ENCODE measurements at regions not wholly inside any gene's neighbourhood (a gene's known extent, or its start where the extent isn't known, plus 50 kb on each side); places are given as distances from the start of the nearest gene placed in this dataset.

- H3K27me3 Mint-ChIP-seq (ENCODE audit: low read depth): peaks cover 3% of the 10 kb centered on the region
- no peak overlapping the region for H3K4ac ChIP-seq (ENCODE audit: low read depth, low read length)
- DNase-seq: no peak
- no peak overlapping the region for H2BK20ac ChIP-seq (ENCODE audit: low read depth, low read length, poor library complexity, severe bottlenecking)
- no peaks in the 10 kb centered on the region for H3K4me1 ChIP-seq (ENCODE audit: insufficient read depth, low read length)
- H3K4me3 Mint-ChIP-seq: no peak overlapping the region
- no peak overlapping the region for H2BK12ac ChIP-seq (ENCODE audit: insufficient read length, low read depth, low read length)
- no peaks in the 10 kb centered on the region for H3K4me1 Mint-ChIP-seq
- H3K9me3 Mint-ChIP-seq: peaks cover 75 to 80% of the 10 kb centered on the region in 2 experiments
- no peak overlapping the region for H2BK15ac ChIP-seq (ENCODE audit: low read depth, low read length)
- H3K9me3 ChIP-seq (ENCODE audit: control insufficient read depth, low read depth, low read length): no peaks in the 10 kb centered on the region
- no peak overlapping the region for H3K56ac ChIP-seq (ENCODE audit: insufficient read length, low read depth, low read length)
- no peak overlapping the region for H4K91ac ChIP-seq (ENCODE audit: insufficient read length, low read depth, low read length)
- no peak overlapping the region for H3T11ph ChIP-seq (ENCODE audit: low read length)
- H3K27ac ChIP-seq (ENCODE audit: insufficient read length, low read depth, low read length): no peak overlapping the region
- no peak overlapping the region for H3K4me2 ChIP-seq (ENCODE audit: insufficient read depth, insufficient read length, low read length)
- H3K23me2 ChIP-seq (ENCODE audit: insufficient read length, low read depth, low read length, poor library complexity, severe bottlenecking): no peaks in the 10 kb centered on the region
- no peak for TF ChIP-seq CTCF (conservative IDR thresholded peaks at IDR 0.05)
- no peak overlapping the region for H2AK5ac ChIP-seq (ENCODE audit: insufficient read length, low read length)
- H3K36me3 Mint-ChIP-seq (ENCODE audit: insufficient read depth in 1 of 3, low read depth in 3 of 3): no peaks in the 10 kb centered on the region; a peak in 4 of 7 replicates
- no peaks in the 10 kb centered on the region for H4K20me1 ChIP-seq (ENCODE audit: control insufficient read depth, insufficient read depth, insufficient read length)
- no peaks in the 10 kb centered on the region for H3K27me3 ChIP-seq (ENCODE audit: insufficient read depth, low read length)
- H3K9ac ChIP-seq (ENCODE audit: extremely low read depth, insufficient read length, low read length): no peak overlapping the region
- H3K27ac Mint-ChIP-seq: no peak overlapping the region
- no CpG with 5 or more reads among the region's 9 CpGs for WGBS (ENCODE audit: extremely low coverage, insufficient read length, low lambda C conversion rate)
- no peaks in the 10 kb centered on the region for H3K79me1 ChIP-seq (ENCODE audit: insufficient read depth, low read depth, low read length, poor library complexity, severe bottlenecking)
- no peak overlapping the region for H3K14ac ChIP-seq (ENCODE audit: insufficient read depth, low read length)
- H3K18ac ChIP-seq (ENCODE audit: insufficient read length, low read depth, low read length): no peak overlapping the region
- no peak overlapping the region for H4K5ac ChIP-seq (ENCODE audit: insufficient read length, low read depth, low read length)
- no peak overlapping the region for H3K23ac ChIP-seq (ENCODE audit: insufficient read length, low read depth, low read length)
- no peak overlapping the region for H2BK5ac ChIP-seq (ENCODE audit: insufficient read length, low read length)
- H2AFZ ChIP-seq (ENCODE audit: low read length): no peak overlapping the region
- no peak overlapping the region for H2BK120ac ChIP-seq (ENCODE audit: low read depth, low read length, poor library complexity, severe bottlenecking)
- no peak overlapping the region for H4K8ac ChIP-seq (replicated peaks; ENCODE audit: insufficient read length, low read depth, low read length)
- no peaks in the 10 kb centered on the region for H3K79me2 ChIP-seq (ENCODE audit: insufficient read depth, low read length)
These were observed 54.5 kb upstream of the MAMLD1 start for GRCh38 chrX:150308532-150309157.
